GM18526 (cell line): ENCODE measurements at regions not wholly inside any gene's neighbourhood (a gene's known extent, or its start where the extent isn't known, plus 50 kb on each side); places are given as distances from the start of the nearest gene placed in this dataset.

Source experiments
- POLR2A ChIP-seq: IDR thresholded peaks from 3 replicates; pipeline ENCODE4 v1.6.1; 2011; ENCODE audit not compliant: insufficient read length; ENCODE audit errors: extremely low read depth

GRCh38 chr21:23887725-23888306 lies 1719.5 kb downstream of the MRPL39 start:
- no peak for TF ChIP-seq POLR2A

- TF ChIP-seq POLR2A, result no peak
These were observed 1720.2 kb downstream of the MRPL39 start for GRCh38 chr21:23886828-23887724.

GRCh38 chr21:23881783-23882182 lies 1725.5 kb downstream of the MRPL39 start:
- no peak for TF ChIP-seq POLR2A

- TF ChIP-seq POLR2A, result no peak
These were observed 1730.2 kb downstream of the MRPL39 start for GRCh38 chr21:23876925-23877558.

GRCh38 chr21:23874271-23874670 lies 1733.0 kb downstream of the MRPL39 start:
- TF ChIP-seq POLR2A, result no peak

- no peak for TF ChIP-seq POLR2A
These were observed 1745.3 kb downstream of the MRPL39 start for GRCh38 chr21:23861911-23862504.

GRCh38 chr21:23858878-23859277 lies 1748.4 kb downstream of the MRPL39 start:
- no peak for TF ChIP-seq POLR2A

- no peak for TF ChIP-seq POLR2A
These were observed 1753.4 kb downstream of the MRPL39 start for GRCh38 chr21:23853796-23854379.

GRCh38 chr21:23837564-23837963 lies 1769.7 kb downstream of the MRPL39 start:
- no peak for TF ChIP-seq POLR2A

GRCh38 chr21:23822760-23823159 lies 1784.5 kb downstream of the MRPL39 start:
- no peak for TF ChIP-seq POLR2A

- TF ChIP-seq POLR2A, result no peak
These were observed 1789.9 kb downstream of the MRPL39 start for GRCh38 chr21:23817337-23817736.

GRCh38 chr21:23812485-23812884 lies 1794.8 kb downstream of the MRPL39 start:
- no peak for TF ChIP-seq POLR2A

- no peak for TF ChIP-seq POLR2A
These were observed 1795.5 kb downstream of the MRPL39 start for GRCh38 chr21:23811805-23812204.

- TF ChIP-seq POLR2A, result no peak
These were observed 1797.7 kb downstream of the MRPL39 start for GRCh38 chr21:23809573-23809972.

GRCh38 chr21:23804866-23805265 lies 1802.4 kb downstream of the MRPL39 start:
- no peak for TF ChIP-seq POLR2A
